ENCODE measurements at regions not wholly inside any gene's neighbourhood (a gene's known extent, or its start where the extent isn't known, plus 50 kb on each side); places are given as distances from the start of the nearest gene placed in this dataset.

- H3K4me3 ChIP-seq (ENCODE audit: low read length), result no peak overlapping the region
- no peaks in the 10 kb centered on the region for H4K20me1 ChIP-seq (ENCODE audit: insufficient read depth)
- H3K36me3 ChIP-seq (ENCODE audit: insufficient read depth, low read length), result no peaks in the 10 kb centered on the region
- no peak overlapping the region for H3K9ac ChIP-seq (ENCODE audit: low read length)
- no peak overlapping the region for H2AFZ ChIP-seq (ENCODE audit: low read depth, low read length)
- H3K9me2 ChIP-seq (ENCODE audit: insufficient read depth, low read length), result no peaks in the 10 kb centered on the region
- no peak overlapping the region for H3K27ac ChIP-seq (ENCODE audit: low read length)
- H3K27me3 ChIP-seq (ENCODE audit: insufficient read depth, low read depth, low read length), result no peaks in the 10 kb centered on the region
- no peaks in the 10 kb centered on the region for H3K79me2 ChIP-seq (replicated peaks; ENCODE audit: insufficient read depth, low read length)
- no peak for TF ChIP-seq POLR2AphosphoS5 (IDR thresholded peaks at IDR 0.05)
- no peak for TF ChIP-seq TAF1 (IDR thresholded peaks at IDR 0.05; ENCODE audit: low read depth)
- no peaks in the 10 kb centered on the region for H3K9me3 ChIP-seq (ENCODE audit: low read length)
- no peak overlapping the region for H3K4me2 ChIP-seq (ENCODE audit: low read length)
- H3F3A ChIP-seq (ENCODE audit: insufficient read depth, low read length, poor library complexity, severe bottlenecking), result no peaks in the 10 kb centered on the region
Observed at GRCh38 chr1:234886081-234886984, 242.3 kb downstream of the TOMM20 start.

DNA sequence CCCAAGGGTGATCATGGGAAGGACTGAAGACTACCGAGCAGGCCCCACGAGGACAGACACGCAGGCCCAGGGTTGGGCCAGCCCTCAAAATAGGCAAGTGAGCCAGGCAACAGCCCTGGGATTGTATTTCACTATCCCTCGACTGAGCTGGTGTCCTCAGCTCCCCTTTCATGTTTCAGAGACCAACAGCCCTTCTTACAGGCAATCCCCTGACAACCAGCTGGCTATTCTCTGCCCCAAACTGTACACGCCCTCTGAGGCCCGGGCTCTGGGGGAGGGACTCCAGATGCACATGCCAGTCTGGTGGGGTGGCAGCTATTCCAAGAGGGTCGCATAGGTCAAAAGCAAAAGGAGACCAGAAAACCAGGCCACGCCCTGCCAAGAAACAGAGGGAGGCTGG is 243.0 kb downstream of the TOMM20 start:
- no peak overlapping the region for H3K9ac ChIP-seq (ENCODE audit: low read length)
- no peak for TF ChIP-seq MXI1 (conservative IDR thresholded peaks at IDR 0.05; ENCODE audit: poor library complexity, severe bottlenecking)
- no peak for TF ChIP-seq REST (IDR thresholded peaks at IDR 0.05; ENCODE audit: borderline replicate concordance)
- TF ChIP-seq SMC3 (conservative IDR thresholded peaks at IDR 0.05; ENCODE audit: poor library complexity), result no peak
- no peak for TF ChIP-seq RAD21 (conservative IDR thresholded peaks at IDR 0.05)
- no peak for TF ChIP-seq POLR2AphosphoS5 (IDR thresholded peaks at IDR 0.05)
- TF ChIP-seq EP300 (conservative IDR thresholded peaks at IDR 0.05; ENCODE audit: poor library complexity, severe bottlenecking), result no peak
- TF ChIP-seq TAF1 (IDR thresholded peaks at IDR 0.05; ENCODE audit: low read depth), result no peak
- TF ChIP-seq, protein P1, sequence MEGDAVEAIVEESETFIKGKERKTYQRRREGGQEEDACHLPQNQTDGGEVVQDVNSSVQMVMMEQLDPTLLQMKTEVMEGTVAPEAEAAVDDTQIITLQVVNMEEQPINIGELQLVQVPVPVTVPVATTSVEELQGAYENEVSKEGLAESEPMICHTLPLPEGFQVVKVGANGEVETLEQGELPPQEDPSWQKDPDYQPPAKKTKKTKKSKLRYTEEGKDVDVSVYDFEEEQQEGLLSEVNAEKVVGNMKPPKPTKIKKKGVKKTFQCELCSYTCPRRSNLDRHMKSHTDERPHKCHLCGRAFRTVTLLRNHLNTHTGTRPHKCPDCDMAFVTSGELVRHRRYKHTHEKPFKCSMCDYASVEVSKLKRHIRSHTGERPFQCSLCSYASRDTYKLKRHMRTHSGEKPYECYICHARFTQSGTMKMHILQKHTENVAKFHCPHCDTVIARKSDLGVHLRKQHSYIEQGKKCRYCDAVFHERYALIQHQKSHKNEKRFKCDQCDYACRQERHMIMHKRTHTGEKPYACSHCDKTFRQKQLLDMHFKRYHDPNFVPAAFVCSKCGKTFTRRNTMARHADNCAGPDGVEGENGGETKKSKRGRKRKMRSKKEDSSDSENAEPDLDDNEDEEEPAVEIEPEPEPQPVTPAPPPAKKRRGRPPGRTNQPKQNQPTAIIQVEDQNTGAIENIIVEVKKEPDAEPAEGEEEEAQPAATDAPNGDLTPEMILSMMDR (IDR thresholded peaks at IDR 0.05; ENCODE audit: poor library complexity, severe bottlenecking), result no peak
- no peak for TF ChIP-seq EZH2 (IDR thresholded peaks at IDR 0.05; ENCODE audit: borderline replicate concordance, insufficient read depth, low read length, poor library complexity, severe bottlenecking)
- H2AFZ ChIP-seq (ENCODE audit: low read depth, low read length), result no peak overlapping the region
- no peak overlapping the region for H3K4me3 ChIP-seq (ENCODE audit: low read length)
- no peaks in the 10 kb centered on the region for H3K9me2 ChIP-seq (ENCODE audit: insufficient read depth, low read length)
- H3K79me2 ChIP-seq (replicated peaks; ENCODE audit: insufficient read depth, low read length), result no peaks in the 10 kb centered on the region
- no peak overlapping the region for H3K27ac ChIP-seq (ENCODE audit: low read length)
- H3K36me3 ChIP-seq (ENCODE audit: insufficient read depth, low read length), result no peaks in the 10 kb centered on the region
- H3K9me3 ChIP-seq (ENCODE audit: low read length), result no peaks in the 10 kb centered on the region
- no peaks in the 10 kb centered on the region for H3F3A ChIP-seq (ENCODE audit: insufficient read depth, low read length, poor library complexity, severe bottlenecking)
- H3K4me2 ChIP-seq (ENCODE audit: low read length), result no peak overlapping the region
- H3K27me3 ChIP-seq (ENCODE audit: insufficient read depth, low read depth, low read length), result no peaks in the 10 kb centered on the region
- H4K20me1 ChIP-seq (ENCODE audit: insufficient read depth), result no peaks in the 10 kb centered on the region

Data from neural cell (in vitro differentiated cells).